ENCODE measurements at regions not wholly inside any gene's neighbourhood (a gene's known extent, or its start where the extent isn't known, plus 50 kb on each side); places are given as distances from the start of the nearest gene placed in this dataset.
"Not testable (repeated sequence)": the region's sequence is repeated elsewhere in the genome, so short reads cannot be mapped to it uniquely, and the experiment has no call there.

- no peak overlapping the region for H2AFZ ChIP-seq (ENCODE audit: low read depth)
- no peaks in the 10 kb centered on the region for H3K79me2 ChIP-seq (ENCODE audit: insufficient read depth)
- 5% methylated on average over 1 of the region's 6 CpGs for WGBS (ENCODE audit: low lambda C conversion rate)
- H3K9me2 ChIP-seq: no peaks in the 10 kb centered on the region
- H3K9me3 ChIP-seq: no peaks in the 10 kb centered on the region
- no peak overlapping the region for H3K27ac ChIP-seq (ENCODE audit: low read depth in 2 of 2, low read length in 1 of 2)
- no peaks in the 10 kb centered on the region for H3F3A ChIP-seq (replicated peaks; ENCODE audit: insufficient read depth)
- H3K36me3 ChIP-seq (replicated peaks in 1 of 2; ENCODE audit: control insufficient read depth in 1 of 2, insufficient read depth in 2 of 2, low read length in 1 of 2): no peaks in the 10 kb centered on the region
- TF ChIP-seq GABPA (IDR thresholded peaks at IDR 0.05; ENCODE audit: low read depth): no peak
- TF ChIP-seq SIN3A (IDR thresholded peaks at IDR 0.05; ENCODE audit: borderline replicate concordance, low read depth, low read length): no peak
- no peak for TF ChIP-seq POLR2AphosphoS5 (IDR thresholded peaks at IDR 0.05; ENCODE audit: low read depth, low read length)
- TF ChIP-seq JUND (IDR thresholded peaks at IDR 0.05): no peak
- TF ChIP-seq RAD21 (IDR thresholded peaks at IDR 0.05; ENCODE audit: low read length): no peak
- H3K4me2 ChIP-seq: no peak overlapping the region
- no peak overlapping the region for H3K4me3 ChIP-seq (ENCODE audit: low read depth in 2 of 2, low read length in 1 of 2)
- no peaks in the 10 kb centered on the region for H4K20me1 ChIP-seq (ENCODE audit: insufficient read depth)
- POLR2A ChIA-PET: no interaction called here
- no peaks in the 10 kb centered on the region for H3K4me1 ChIP-seq (ENCODE audit: control insufficient read depth in 1 of 2, insufficient read depth in 2 of 2, low read depth in 1 of 2, low read length in 1 of 2)
- no peak for DNase-seq
- no peaks in the 10 kb centered on the region for H3K27me3 ChIP-seq (ENCODE audit: insufficient read depth)
- CTCF ChIA-PET: no interaction called here
- no peak overlapping the region for H3K9ac ChIP-seq
These were observed 873.2 kb upstream of the NDST4 start for GRCh38 chr4:115986573-115986972.

DNA sequence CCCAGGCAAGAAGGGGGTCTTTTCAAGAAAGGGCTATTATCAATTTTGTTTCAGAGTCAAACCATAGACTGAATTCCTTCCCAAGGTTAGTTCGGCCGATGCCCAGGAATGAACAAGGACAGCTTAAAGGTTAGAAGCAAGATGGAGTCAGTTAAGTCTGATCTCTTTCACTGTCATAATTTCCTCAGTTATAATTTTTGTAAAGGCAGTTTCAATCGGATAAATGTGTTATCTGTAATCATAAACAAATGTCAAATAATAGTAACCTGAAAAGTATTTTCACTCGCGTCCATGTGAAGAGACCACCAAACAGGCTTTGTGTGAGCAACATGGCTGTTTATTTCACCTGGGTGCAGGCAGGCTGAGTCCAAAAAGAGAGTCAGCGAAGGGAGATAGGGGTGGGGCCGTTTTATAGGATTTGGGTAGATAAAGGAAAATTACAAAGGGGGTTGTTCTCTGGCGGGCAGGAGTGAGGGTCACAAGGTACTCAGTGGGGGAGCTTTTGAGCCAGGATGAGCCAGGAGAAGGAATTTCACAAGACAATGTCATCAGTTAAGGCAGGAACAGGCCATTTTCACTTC lies 862.1 kb upstream of the NDST4 start:
- H3F3A ChIP-seq (replicated peaks; ENCODE audit: insufficient read depth); DNase-seq; POLR2A ChIA-PET; H3K36me3 ChIP-seq (replicated peaks in 1 of 2; ENCODE audit: control insufficient read depth in 1 of 2, insufficient read depth in 2 of 2, low read length in 1 of 2); CTCF ChIA-PET; H3K9me3 ChIP-seq; H3K79me2 ChIP-seq (ENCODE audit: insufficient read depth); H4K20me1 ChIP-seq (ENCODE audit: insufficient read depth); H3K27me3 ChIP-seq (ENCODE audit: insufficient read depth); H3K4me3 ChIP-seq (ENCODE audit: low read depth in 2 of 2, low read length in 1 of 2); H3K4me1 ChIP-seq (ENCODE audit: control insufficient read depth in 1 of 2, insufficient read depth in 2 of 2, low read depth in 1 of 2, low read length in 1 of 2); H3K4me2 ChIP-seq; H3K9ac ChIP-seq; H2AFZ ChIP-seq (ENCODE audit: low read depth); H3K27ac ChIP-seq (ENCODE audit: low read depth in 2 of 2, low read length in 1 of 2); H3K9me2 ChIP-seq: not testable (repeated sequence)
- 52% methylated on average over 8 of the region's 8 CpGs for WGBS (ENCODE audit: low lambda C conversion rate)

DNA sequence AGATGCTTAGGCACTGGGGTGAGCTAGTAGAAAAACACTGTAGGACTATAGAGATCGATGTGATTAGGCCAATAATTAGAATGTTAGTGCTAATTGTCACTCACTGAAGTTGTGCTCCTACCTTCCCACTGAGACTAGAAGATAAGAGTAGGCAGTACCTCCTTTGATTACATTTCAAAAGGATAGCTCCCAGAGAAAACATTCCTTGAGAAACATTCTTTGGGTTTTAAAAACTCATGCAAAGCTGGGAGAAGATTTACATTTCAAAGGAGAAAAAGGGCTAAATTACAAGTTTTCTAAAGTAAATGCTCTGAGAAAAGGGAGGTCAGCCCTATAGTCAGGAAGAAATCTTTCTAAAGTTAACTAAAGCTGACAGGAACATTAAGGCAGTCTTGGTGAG lies 860.3 kb upstream of the NDST4 start:
- H3K9ac ChIP-seq: no peak overlapping the region
- H3K4me3 ChIP-seq (ENCODE audit: low read depth in 2 of 2, low read length in 1 of 2): no peak overlapping the region
- no peaks in the 10 kb centered on the region for H4K20me1 ChIP-seq (ENCODE audit: insufficient read depth)
- no peaks in the 10 kb centered on the region for H3K27me3 ChIP-seq (ENCODE audit: insufficient read depth)
- no peak for DNase-seq
- no peaks in the 10 kb centered on the region for H3F3A ChIP-seq (replicated peaks; ENCODE audit: insufficient read depth)
- no peak overlapping the region for H2AFZ ChIP-seq (ENCODE audit: low read depth)
- no peaks in the 10 kb centered on the region for H3K36me3 ChIP-seq (replicated peaks in 1 of 2; ENCODE audit: control insufficient read depth in 1 of 2, insufficient read depth in 2 of 2, low read length in 1 of 2)
- H3K4me1 ChIP-seq (ENCODE audit: control insufficient read depth in 1 of 2, insufficient read depth in 2 of 2, low read depth in 1 of 2, low read length in 1 of 2): no peaks in the 10 kb centered on the region
- no peak overlapping the region for H3K27ac ChIP-seq (ENCODE audit: low read depth in 2 of 2, low read length in 1 of 2)
- H3K9me2 ChIP-seq: no peaks in the 10 kb centered on the region
- no peaks in the 10 kb centered on the region for H3K79me2 ChIP-seq (ENCODE audit: insufficient read depth)
- ChIA-PET POLR2A (no interaction called here), CTCF (no interaction called here)
- 4% methylated on average over 1 of the region's 1 CpG for WGBS (ENCODE audit: low lambda C conversion rate)
- no peak overlapping the region for H3K4me2 ChIP-seq
- TF ChIP-seq JUND (IDR thresholded peaks at IDR 0.05): no peak
- TF ChIP-seq EZH2phosphoT487 (IDR thresholded peaks at IDR 0.05; ENCODE audit: borderline replicate concordance, low read depth): no peak
- TF ChIP-seq, protein P1, sequence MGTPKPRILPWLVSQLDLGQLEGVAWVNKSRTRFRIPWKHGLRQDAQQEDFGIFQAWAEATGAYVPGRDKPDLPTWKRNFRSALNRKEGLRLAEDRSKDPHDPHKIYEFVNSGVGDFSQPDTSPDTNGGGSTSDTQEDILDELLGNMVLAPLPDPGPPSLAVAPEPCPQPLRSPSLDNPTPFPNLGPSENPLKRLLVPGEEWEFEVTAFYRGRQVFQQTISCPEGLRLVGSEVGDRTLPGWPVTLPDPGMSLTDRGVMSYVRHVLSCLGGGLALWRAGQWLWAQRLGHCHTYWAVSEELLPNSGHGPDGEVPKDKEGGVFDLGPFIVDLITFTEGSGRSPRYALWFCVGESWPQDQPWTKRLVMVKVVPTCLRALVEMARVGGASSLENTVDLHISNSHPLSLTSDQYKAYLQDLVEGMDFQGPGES (IDR thresholded peaks at IDR 0.05; ENCODE audit: low read depth, low read length): no peak
- no peak for TF ChIP-seq REST (IDR thresholded peaks at IDR 0.05; ENCODE audit: low read depth, low read length)
- TF ChIP-seq EP300 (IDR thresholded peaks at IDR 0.05; ENCODE audit: borderline replicate concordance in 1 of 2, low read depth in 1 of 2, low read length in 1 of 2): no peak
- no peak for TF ChIP-seq TEAD4 (IDR thresholded peaks at IDR 0.05; ENCODE audit: borderline replicate concordance, insufficient read depth)
- TF ChIP-seq RCOR1 (IDR thresholded peaks at IDR 0.05; ENCODE audit: low read length): no peak
- TF ChIP-seq NRF1 (IDR thresholded peaks at IDR 0.05; ENCODE audit: low read depth, low read length): no peak
- no peak for TF ChIP-seq POLR2AphosphoS5 (IDR thresholded peaks at IDR 0.05; ENCODE audit: low read depth, low read length)
- no peak for TF ChIP-seq FOXM1 (IDR thresholded peaks at IDR 0.05; ENCODE audit: low read depth)
- no peak for TF ChIP-seq TAF1 (IDR thresholded peaks at IDR 0.05; ENCODE audit: borderline replicate concordance, low read depth, low read length)
- TF ChIP-seq GABPA (IDR thresholded peaks at IDR 0.05; ENCODE audit: low read depth): no peak
- TF ChIP-seq TCF12 (IDR thresholded peaks at IDR 0.05): no peak
- TF ChIP-seq MEF2A (IDR thresholded peaks at IDR 0.05; ENCODE audit: borderline replicate concordance, low read depth): no peak
- no peak for TF ChIP-seq RXRA (IDR thresholded peaks at IDR 0.05; ENCODE audit: borderline replicate concordance, low read depth)
- no peaks in the 10 kb centered on the region for H3K9me3 ChIP-seq
